IPS-18c (cell line): ENCODE measurements at regions not wholly inside any gene's neighbourhood (a gene's known extent, or its start where the extent isn't known, plus 50 kb on each side); places are given as distances from the start of the nearest gene placed in this dataset.
"Not testable (repeated sequence)": the region's sequence is repeated elsewhere in the genome, so short reads cannot be mapped to it uniquely, and the experiment has no call there.

Experiments used
- H3K4me3 ChIP-seq: 2 replicates; pipeline ENCODE4 v1.7.0; 2013; ENCODE audit warnings: low read depth, mild to moderate bottlenecking, low read length, moderate library complexity; ENCODE audit not compliant: insufficient read depth
- H3K9me3 ChIP-seq: one replicate; pipeline ENCODE4 v1.6.1; 2013; ENCODE audit warnings: mild to moderate bottlenecking, low read length, moderate library complexity; ENCODE audit not compliant: control insufficient read depth, insufficient read depth

- no peaks in the 10 kb centered on the region for H3K9me3 ChIP-seq
- H3K4me3 ChIP-seq, result no peak overlapping the region
Measured at GRCh38 chr6:145267076-145267867, 468.0 kb downstream of the EPM2A start.

- H3K9me3 ChIP-seq, result no peaks in the 10 kb centered on the region
- H3K4me3 ChIP-seq, result no peak overlapping the region
Measured at GRCh38 chr6:145270464-145270863, 464.9 kb downstream of the EPM2A start.

GRCh38 chr6:145271040-145271439 lies 464.3 kb downstream of the EPM2A start:
- H3K4me3 ChIP-seq, result no peak overlapping the region
- H3K9me3 ChIP-seq, result no peaks in the 10 kb centered on the region

- Histone ChIP-seq H3K4me3 (no peak overlapping the region), H3K9me3 (no peaks in the 10 kb centered on the region)
Measured at GRCh38 chr6:145271577-145271976, 463.7 kb downstream of the EPM2A start.

GRCh38 chr6:145272246-145272645 lies 463.1 kb downstream of the EPM2A start:
- Histone ChIP-seq H3K9me3 (no peaks in the 10 kb centered on the region), H3K4me3 (no peak overlapping the region)

GRCh38 chr6:145273136-145273535 lies 462.2 kb downstream of the EPM2A start:
- H3K9me3 ChIP-seq, result no peaks in the 10 kb centered on the region
- no peak overlapping the region for H3K4me3 ChIP-seq

- Histone ChIP-seq H3K9me3 (no peaks in the 10 kb centered on the region), H3K4me3 (no peak overlapping the region)
Measured at GRCh38 chr6:145274083-145274482, 461.2 kb downstream of the EPM2A start.

- no peak overlapping the region for H3K4me3 ChIP-seq
- no peaks in the 10 kb centered on the region for H3K9me3 ChIP-seq
Measured at GRCh38 chr6:145275019-145275418, 460.3 kb downstream of the EPM2A start.

- H3K4me3 ChIP-seq, result no peak overlapping the region
- no peaks in the 10 kb centered on the region for H3K9me3 ChIP-seq
Measured at GRCh38 chr6:145275787-145276186, 459.5 kb downstream of the EPM2A start.

- H3K4me3 ChIP-seq, result no peak overlapping the region
- no peaks in the 10 kb centered on the region for H3K9me3 ChIP-seq
Measured at GRCh38 chr6:145276756-145277155, 458.6 kb downstream of the EPM2A start.

- Histone ChIP-seq H3K4me3 (no peak overlapping the region), H3K9me3 (no peaks in the 10 kb centered on the region)
Measured at GRCh38 chr6:145277358-145278086, 457.8 kb downstream of the EPM2A start.

GRCh38 chr6:145278163-145278807 lies 457.0 kb downstream of the EPM2A start:
- Histone ChIP-seq H3K9me3 (no peaks in the 10 kb centered on the region), H3K4me3 (no peak overlapping the region)

GRCh38 chr6:145279551-145279950 lies 455.8 kb downstream of the EPM2A start:
- Histone ChIP-seq H3K4me3 (no peak overlapping the region), H3K9me3 (no peaks in the 10 kb centered on the region)

- H3K4me3 ChIP-seq, result no peak overlapping the region
- H3K9me3 ChIP-seq, result no peaks in the 10 kb centered on the region
Measured at GRCh38 chr6:145279993-145280392, 455.3 kb downstream of the EPM2A start.

GRCh38 chr6:145283209-145283608 lies 452.1 kb downstream of the EPM2A start:
- H3K4me3 ChIP-seq, H3K9me3 ChIP-seq: not testable (repeated sequence)

- Histone ChIP-seq H3K9me3 (no peaks in the 10 kb centered on the region), H3K4me3 (no peak overlapping the region)
Measured at GRCh38 chr6:145283856-145284255, 451.5 kb downstream of the EPM2A start.

GRCh38 chr6:145286916-145287315 lies 448.4 kb downstream of the EPM2A start:
- no peak overlapping the region for H3K4me3 ChIP-seq
- no peaks in the 10 kb centered on the region for H3K9me3 ChIP-seq

- no peak overlapping the region for H3K4me3 ChIP-seq
- no peaks in the 10 kb centered on the region for H3K9me3 ChIP-seq
Measured at GRCh38 chr6:145289573-145289972, 445.7 kb downstream of the EPM2A start.
